ENCODE measurements at regions not wholly inside any gene's neighbourhood (a gene's known extent, or its start where the extent isn't known, plus 50 kb on each side); places are given as distances from the start of the nearest gene placed in this dataset.
"Not testable (repeated sequence)": the region's sequence is repeated elsewhere in the genome, so short reads cannot be mapped to it uniquely, and the experiment has no call there.

GRCh38 chr6:14518515-14519217 lies 401.1 kb downstream of the CD83 start:
- no peak for DNase-seq (ENCODE audit: low read depth in 2 of 2)

GRCh38 chr6:14520029-14520428 lies 402.5 kb downstream of the CD83 start:
- no peak for DNase-seq (ENCODE audit: low read depth in 2 of 2)

DNA sequence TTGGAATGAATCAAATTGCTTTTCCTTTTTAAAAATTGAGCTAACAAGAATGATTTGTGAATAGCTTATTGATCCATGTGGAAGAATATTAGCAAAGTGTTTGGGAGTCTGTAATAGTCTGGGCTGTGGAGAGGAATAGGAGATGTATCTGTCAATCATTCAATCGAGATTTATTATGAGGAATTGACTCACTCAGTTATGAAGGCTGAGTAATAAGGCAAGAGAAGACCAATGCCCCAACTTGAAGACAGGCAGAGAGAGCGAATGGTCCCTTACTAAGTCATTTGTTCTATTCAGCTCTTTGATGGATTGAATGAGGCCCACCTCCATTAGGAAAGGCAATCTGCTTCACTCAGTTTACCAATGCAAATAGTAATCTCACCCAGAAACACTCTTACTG lies 403.0 kb downstream of the CD83 start:
- no peak for DNase-seq (ENCODE audit: low read depth in 2 of 2)

DNA sequence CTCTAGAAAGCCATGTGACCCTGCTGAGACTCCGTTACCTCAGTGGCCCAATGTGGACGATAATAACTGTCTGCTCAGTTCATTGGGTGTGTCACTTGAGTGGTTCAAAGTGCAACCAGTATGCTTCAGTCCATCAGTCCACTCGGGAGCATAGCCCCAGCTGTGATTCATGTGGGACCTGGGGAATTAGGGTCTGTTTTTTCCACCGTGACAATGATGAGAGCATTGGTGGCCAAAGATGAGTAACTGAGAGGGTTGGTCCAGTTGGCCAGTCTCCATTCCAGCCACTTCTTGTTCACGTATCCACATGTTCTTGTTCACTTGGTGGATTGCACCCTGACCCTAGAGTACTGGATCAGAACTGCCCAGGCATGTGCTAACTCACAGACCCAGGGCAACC lies 403.6 kb downstream of the CD83 start:
- no peak for DNase-seq (ENCODE audit: low read depth in 2 of 2)

DNA sequence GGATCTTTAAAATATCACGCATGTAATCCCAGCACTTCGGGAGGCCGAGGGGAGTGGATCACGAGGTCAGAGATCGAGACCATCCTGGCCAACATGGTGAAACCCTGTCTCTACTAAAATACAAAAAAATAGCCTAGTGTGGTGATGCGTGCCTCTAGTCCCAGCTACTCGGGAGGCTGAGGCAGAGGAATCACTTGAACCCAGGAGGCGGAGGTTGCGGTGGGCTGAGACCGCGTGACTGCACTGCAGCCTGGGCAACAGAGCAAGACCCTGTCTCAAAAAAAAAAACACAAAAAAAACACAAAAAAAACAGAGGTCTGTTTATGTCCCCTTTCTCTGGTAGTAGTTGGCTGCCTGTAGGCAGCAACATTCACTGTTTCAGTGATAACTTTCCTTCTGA lies 404.3 kb downstream of the CD83 start:
- not testable (repeated sequence) for DNase-seq (ENCODE audit: low read depth in 2 of 2)

DNA sequence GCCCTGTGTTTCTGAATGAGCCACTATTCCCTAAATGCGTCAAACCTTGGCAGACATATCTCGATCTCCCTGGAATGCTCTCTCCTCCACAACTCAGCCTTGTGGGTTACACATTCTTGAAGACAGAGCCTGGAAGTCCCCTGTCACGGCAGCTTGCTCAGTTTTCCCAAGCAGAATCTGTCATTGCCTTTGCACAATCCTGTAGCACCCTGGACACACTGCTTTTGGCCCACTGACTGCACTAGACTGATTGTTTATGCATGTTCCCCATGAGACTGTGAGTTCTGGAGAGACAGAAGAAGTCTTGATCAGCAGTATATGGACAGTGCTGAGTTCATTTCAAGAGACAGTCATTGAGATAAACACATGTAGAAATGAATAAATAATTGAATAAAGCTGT lies 406.7 kb downstream of the CD83 start:
- DNase-seq (ENCODE audit: low read depth in 2 of 2) = no peak

GRCh38 chr6:14530385-14530784 lies 412.8 kb downstream of the CD83 start:
- DNase-seq (ENCODE audit: low read depth in 2 of 2) = no peak

DNA sequence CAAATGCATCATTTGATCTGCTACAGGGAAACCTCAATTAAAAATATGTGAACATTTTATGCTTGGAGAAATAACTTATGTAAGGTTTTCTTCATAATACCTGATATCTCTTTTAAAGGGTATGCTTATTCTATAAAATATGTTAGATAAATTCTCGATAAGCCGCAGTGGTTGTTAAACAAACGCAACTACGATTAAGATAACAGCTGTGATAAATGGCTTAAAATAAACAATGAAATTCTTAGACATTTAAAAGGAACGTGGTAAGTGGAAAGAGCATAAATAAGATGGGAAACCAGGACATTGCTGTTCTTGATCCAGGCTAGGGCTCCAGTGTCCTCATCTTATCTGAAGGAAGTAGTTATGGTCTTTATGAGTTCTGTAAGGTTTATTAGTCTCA lies 415.9 kb downstream of the CD83 start:
- no peak for DNase-seq (ENCODE audit: low read depth in 2 of 2)

DNA sequence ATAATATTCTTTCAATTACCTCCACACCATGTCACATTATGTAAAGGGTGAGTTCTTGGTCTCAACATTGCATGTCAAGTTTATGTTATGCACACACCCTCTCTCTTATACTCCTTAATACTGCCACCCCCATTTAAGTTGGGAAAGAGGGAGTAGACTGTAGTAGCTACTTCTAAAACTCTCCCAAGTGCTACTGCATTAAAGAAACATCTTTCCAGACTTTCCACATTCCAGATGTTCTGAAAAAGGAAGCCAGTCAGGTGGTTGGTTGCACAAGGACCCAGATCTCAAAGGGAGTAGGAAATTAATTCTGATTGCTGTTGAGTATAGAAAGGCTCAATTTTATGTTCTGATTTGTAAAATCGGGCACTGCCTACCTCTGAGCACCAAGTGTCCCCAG lies 419.5 kb downstream of the CD83 start:
- DNase-seq (ENCODE audit: low read depth in 2 of 2) = no peak

DNA sequence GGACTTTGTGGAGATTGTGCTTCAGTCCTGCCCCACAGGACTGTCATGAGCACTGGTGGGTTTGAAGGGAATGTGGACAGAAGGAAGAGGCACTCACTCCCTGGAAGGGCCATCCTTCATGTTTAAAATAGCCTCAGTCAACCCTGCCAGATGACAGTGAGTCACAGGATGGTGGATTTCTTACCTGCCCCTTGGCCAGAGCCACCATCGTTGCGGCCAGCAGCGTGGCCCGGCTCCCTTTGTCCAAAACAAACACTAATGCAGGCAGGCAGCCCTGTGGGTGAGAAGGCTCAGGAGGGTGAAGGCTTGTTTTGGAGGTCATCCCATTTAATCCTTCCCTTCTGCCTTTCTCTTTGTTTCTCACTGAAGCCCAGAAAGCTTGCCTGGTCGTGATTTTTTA lies 422.7 kb downstream of the CD83 start:
- no peak for DNase-seq (ENCODE audit: low read depth in 2 of 2)

DNA sequence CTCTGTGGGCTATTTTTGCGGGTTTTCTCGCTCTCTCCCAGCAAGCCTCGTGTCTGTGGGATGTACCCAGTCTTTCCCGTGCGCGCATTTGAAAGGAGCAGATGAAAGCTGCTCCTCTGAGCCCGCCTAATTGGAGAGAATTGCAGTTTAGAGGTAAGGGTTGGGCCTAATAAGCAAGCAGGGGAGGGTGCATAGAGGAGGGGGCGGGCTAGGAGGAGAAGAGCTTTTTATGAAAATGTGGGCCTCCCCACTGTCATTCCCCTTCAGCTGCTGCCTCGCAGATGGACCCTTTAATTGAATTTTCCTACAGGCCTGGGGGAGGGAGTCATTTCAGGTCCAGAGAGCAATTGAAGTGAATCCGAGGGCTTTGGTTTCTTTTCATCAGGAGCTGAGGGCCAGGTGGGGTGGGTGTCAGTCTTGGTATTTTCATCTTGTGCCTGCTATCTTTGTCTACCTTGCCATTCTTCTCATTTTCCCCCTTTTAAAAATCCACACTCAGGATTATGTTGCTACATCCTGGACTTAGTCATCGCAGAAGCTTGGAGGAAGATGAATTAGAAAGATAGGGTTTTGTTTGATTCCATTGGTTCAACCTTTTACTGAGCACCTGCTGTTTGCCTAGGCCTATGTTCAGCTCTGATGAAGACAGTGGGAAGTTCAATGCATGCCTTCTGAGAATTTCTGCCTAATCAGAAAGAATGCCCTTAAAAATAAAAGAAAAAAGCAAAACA lies 423.4 kb downstream of the CD83 start:
- DNase-seq (ENCODE audit: low read depth in 2 of 2) = no peak

- no peak for DNase-seq (ENCODE audit: low read depth in 2 of 2)
Measured at GRCh38 chr6:14542670-14543366, 425.2 kb downstream of the CD83 start.

- DNase-seq (ENCODE audit: low read depth in 2 of 2) = no peak
Measured at GRCh38 chr6:14543971-14544585, 426.5 kb downstream of the CD83 start.

DNA sequence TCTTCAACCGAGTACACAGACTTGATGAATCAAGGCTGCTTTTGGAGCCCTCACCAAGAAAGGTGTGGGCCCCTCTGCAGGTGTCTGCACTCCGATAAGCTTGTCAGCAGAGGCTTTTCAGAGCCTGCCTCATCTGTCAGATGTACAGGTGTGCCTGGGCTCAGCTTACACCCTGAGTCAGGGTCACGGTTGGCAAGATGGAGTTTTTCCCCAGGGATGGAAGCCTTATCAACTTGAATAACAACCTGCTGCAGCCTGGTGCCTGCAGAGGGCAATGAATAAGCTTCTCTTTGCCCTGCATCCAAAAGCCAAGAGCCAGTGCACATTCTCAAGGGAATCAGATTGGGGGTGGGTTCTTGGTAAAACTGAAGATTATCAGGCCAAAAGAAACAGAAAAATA lies 427.1 kb downstream of the CD83 start:
- no peak for DNase-seq (ENCODE audit: low read depth in 2 of 2)

DNA sequence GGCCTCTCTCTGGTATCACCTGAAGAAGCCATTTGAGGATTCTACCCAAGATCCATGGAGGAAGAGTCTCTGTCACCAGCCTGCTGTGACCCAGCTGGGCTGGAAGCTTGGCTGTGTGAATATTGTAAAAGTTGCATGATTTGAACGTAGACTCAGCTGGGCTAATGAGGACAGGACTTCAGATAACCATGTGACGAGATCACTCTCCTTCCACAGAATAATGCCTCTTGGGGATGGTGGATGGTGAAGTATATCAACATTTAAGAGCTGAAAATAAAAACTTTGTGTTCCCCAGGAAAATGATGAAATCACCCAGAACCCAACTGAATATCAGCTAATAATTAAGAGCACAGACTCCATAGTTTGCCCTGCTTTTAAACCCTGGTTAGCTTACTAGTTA lies 427.9 kb downstream of the CD83 start:
- no peak for DNase-seq (ENCODE audit: low read depth in 2 of 2)

DNA sequence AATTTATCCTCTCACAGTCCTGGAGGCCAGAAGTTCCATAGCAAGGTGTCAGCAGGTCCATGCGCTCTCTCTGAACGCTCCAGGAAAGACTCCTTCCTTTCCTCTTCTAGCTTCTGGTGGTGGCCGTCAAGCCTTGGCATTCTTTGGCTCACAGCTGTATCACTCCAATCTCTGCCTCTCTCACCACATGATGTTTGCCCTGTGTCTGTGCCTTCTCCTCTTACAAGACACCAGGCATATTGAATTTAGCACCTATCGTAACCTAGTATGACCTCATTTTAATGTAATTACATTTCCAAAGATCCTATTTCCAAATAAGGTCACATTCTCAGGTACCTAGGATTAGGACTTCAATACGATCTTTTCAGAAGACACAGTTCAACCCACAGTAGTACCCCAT lies 428.5 kb downstream of the CD83 start:
- no peak for DNase-seq (ENCODE audit: low read depth in 2 of 2)

GRCh38 chr6:14547284-14547998 lies 429.9 kb downstream of the CD83 start:
- no peak for DNase-seq (ENCODE audit: low read depth in 2 of 2)

DNA sequence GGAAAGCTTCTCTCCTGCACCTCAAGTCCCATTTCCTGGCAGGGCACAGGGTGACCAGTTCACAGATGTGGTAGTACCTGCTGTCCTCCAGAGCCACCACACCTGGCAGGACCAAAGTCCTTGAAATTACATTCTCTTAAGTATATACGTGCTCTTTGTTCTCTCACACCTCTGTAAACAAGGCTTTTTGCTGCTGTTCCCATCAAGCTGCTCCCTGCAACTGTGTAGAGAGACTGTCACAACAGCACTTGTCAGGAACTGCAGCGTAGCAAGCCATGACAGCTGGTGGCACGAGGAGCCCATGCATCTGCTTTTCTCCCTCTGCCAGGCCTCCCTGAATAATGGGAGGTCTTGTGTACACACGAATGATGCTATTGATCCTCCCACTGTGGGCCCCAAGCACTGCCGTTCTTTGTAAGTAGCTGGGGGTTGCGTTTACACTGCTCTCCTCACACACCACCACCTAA lies 431.8 kb downstream of the CD83 start:
- no peak for DNase-seq (ENCODE audit: low read depth in 2 of 2)

DNA sequence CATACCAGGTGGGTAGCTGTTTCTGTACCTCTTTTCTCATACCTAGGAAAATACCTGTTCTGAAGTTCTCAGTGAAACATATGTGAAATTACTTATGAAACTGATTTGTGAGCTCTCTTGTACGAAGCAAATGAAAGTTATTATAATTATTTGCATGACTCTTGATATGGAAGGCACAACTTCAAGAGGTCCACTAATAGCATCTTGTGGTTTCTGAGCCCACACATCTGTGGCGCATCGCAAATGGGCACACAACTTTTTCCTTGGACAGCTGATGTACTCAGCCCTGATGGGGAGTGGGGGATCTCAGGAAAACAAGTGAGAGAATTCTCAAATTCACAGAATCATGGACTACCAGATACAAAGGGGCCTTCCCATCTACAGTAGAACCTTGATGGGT lies 432.3 kb downstream of the CD83 start:
- DNase-seq (ENCODE audit: low read depth in 2 of 2) = no peak

DNA sequence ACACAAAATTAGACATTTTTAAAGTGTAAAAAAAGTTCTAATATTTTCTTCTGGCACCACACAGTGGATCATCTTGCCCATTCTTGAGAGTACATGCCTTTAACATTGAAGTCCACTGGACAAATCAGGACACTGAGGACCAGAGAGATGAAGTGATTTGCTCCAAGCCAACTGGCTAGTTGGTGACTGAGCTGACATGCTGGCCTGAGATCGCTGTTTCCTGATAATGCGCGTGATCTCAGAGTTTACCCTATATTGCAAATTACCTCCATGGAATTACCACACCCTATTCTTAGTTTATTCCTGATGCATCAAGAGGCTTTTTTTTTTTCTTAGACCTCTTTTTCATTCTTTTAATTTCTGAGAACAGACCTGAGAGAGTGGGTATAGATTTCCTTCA lies 432.8 kb downstream of the CD83 start:
- no peak for DNase-seq (ENCODE audit: low read depth in 2 of 2)

GRCh38 chr6:14550822-14551221 lies 433.2 kb downstream of the CD83 start:
- DNase-seq (ENCODE audit: low read depth in 2 of 2) = no peak

DNA sequence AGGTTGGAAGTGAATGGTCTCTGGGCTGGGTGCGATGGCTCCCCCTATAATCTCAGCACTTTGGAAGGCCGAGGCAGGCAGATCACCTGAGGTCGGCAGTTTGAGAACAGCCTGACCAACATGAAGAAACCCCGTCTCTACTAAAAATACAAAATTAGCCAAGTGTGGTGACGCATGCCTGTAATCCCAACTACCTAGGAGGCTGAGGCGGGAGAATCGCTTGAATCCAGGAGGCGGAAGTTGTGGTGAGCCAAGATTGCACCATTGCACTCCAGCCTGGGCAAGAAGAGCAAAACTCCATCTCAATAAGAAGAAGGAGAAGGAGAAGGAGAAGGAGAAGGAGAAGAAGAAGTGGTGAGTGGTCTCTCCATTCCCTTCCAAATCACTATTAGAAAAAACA lies 434.0 kb downstream of the CD83 start:
- not testable (repeated sequence) for DNase-seq (ENCODE audit: low read depth in 2 of 2)

Measured in stimulated activated CD8-positive, alpha-beta memory T cell treated with anti-CD3 and anti-CD28 coated beads, Interleukin-2, amount 100 ng/mL, for 1 hour (primary cell).